ENCODE measurements at regions not wholly inside any gene's neighbourhood (a gene's known extent, or its start where the extent isn't known, plus 50 kb on each side); places are given as distances from the start of the nearest gene placed in this dataset.

- TF ChIP-seq SIN3A (IDR thresholded peaks at IDR 0.05; ENCODE audit: low read depth), result no peak
- no peak for TF ChIP-seq ELF1 (IDR thresholded peaks at IDR 0.05; ENCODE audit: borderline replicate concordance, low read depth)
- no peak for TF ChIP-seq SRF (IDR thresholded peaks at IDR 0.05; ENCODE audit: low read depth)
- no peak for TF ChIP-seq CTCF (IDR thresholded peaks at IDR 0.05 in 2 of 3, conservative IDR thresholded peaks at IDR 0.05 in 1 of 3; ENCODE audit: borderline replicate concordance in 1 of 3, insufficient read depth in 1 of 3, low read depth in 2 of 3, low read length in 2 of 3)
- no peak for TF ChIP-seq JUND (IDR thresholded peaks at IDR 0.05)
- TF ChIP-seq FOSL1 (IDR thresholded peaks at IDR 0.05; ENCODE audit: low read depth), result no peak
- no peak for TF ChIP-seq CEBPB (IDR thresholded peaks at IDR 0.05; ENCODE audit: low read depth)
- TF ChIP-seq POLR2AphosphoS5 (IDR thresholded peaks at IDR 0.05; ENCODE audit: low read depth, low read length), result no peak
- TF ChIP-seq EZH2 (IDR thresholded peaks at IDR 0.05), result no peak
These were observed 313.8 kb downstream of the MATN1 start (continued) for GRCh38 chr1:30409476-30410152.

- no peak for TF ChIP-seq ELF1 (IDR thresholded peaks at IDR 0.05; ENCODE audit: borderline replicate concordance, low read depth)
- TF ChIP-seq ZNF274 (IDR thresholded peaks at IDR 0.05; ENCODE audit: low read depth, low read length), result no peak
- Histone ChIP-seq H3K9ac (ENCODE audit: low read length) (no peak overlapping the region), H3K4me1 (ENCODE audit: control insufficient read depth in 1 of 2, insufficient read depth in 2 of 2, low read length in 2 of 2) (peaks cover 0 to 14% of the 10 kb centered on the region in 2 experiments; a peak in 1 of 4 replicates), H2AFZ (ENCODE audit: low read depth, low read length, poor library complexity, severe bottlenecking) (no peak overlapping the region), H3K9me3 (ENCODE audit: control insufficient read depth in 1 of 2, insufficient read depth in 1 of 2, low read depth in 1 of 2, low read length in 2 of 2) (no peaks in the 10 kb centered on the region), H3K27ac (ENCODE audit: low read depth, low read length) (no peak overlapping the region), H3K27me3 (ENCODE audit: insufficient read depth, low read length) (no peaks in the 10 kb centered on the region), H3K36me3 (ENCODE audit: control insufficient read depth in 1 of 2, insufficient read depth in 2 of 2, low read length in 2 of 2) (no peaks in the 10 kb centered on the region), H4K20me1 (ENCODE audit: insufficient read depth) (no peaks in the 10 kb centered on the region), H3K79me2 (ENCODE audit: insufficient read depth, low read length) (no peaks in the 10 kb centered on the region), H3K4me2 (ENCODE audit: low read length) (no peak overlapping the region), H3K4me3 (replicated peaks in 1 of 2; ENCODE audit: low read depth in 1 of 2, low read length in 2 of 2) (no peak overlapping the region), H3K9me2 (ENCODE audit: insufficient read depth) (no peaks in the 10 kb centered on the region)
- ATAC-seq (no peak), DNase-seq (ENCODE audit: low read depth, low spot score) (no peak)
- ChIA-PET CTCF (interaction anchor here (0.7 to 2.1 kb wide), 8 partner anchors 10 to 299 kb away, joined by 3 to 15 read pairs (median 6); no protein-coding TSS in a partner anchor), RAD21 (ENCODE audit: low non-redundant PET in 1 of 2, low total read pairs in 2 of 2, uncharacterized antibody in 2 of 2, unreplicated experiment in 2 of 2) (interaction anchor here (0.7 kb wide), 2 partner anchors 300 to 869 kb away, joined by 3 to 4 read pairs; no protein-coding TSS in a partner anchor), POLR2A (interaction anchor here (0.9 kb wide), 1 partner anchor 28 kb away, joined by 4 read pairs; no protein-coding TSS in a partner anchor)
- intact Hi-C loops (cut with micrococcal nuclease), result loop anchor here (1.0 kb wide), 1 partner anchor 277 kb away; no protein-coding TSS in a partner anchor
- no TSS peak for BruUV-seq (replicated peaks)
These were observed 315.4 kb downstream of the MATN1 start for GRCh38 chr1:30407865-30408580.

Measured in HCT116 (cell line).